ENCODE measurements at regions not wholly inside any gene's neighbourhood (a gene's known extent, or its start where the extent isn't known, plus 50 kb on each side); places are given as distances from the start of the nearest gene placed in this dataset.

- Histone ChIP-seq H3K4me1 (peaks cover 14% of the 10 kb centered on the region), H4K20me1 (ENCODE audit: low read depth) (no peaks in the 10 kb centered on the region), H3K27ac (no peak overlapping the region), H3K36me3 (no peaks in the 10 kb centered on the region), H3K79me2 (ENCODE audit: low read depth) (no peaks in the 10 kb centered on the region), H3K9ac (no peak overlapping the region), H3K4me2 (no peak overlapping the region), H3K9me3 (ENCODE audit: low read depth) (no peaks in the 10 kb centered on the region), H3F3A (ENCODE audit: low read depth) (no peaks in the 10 kb centered on the region), H3K27me3 (no peaks in the 10 kb centered on the region), H2AFZ (replicated peaks) (no peak overlapping the region), H3K4me3 (no peak overlapping the region)
- Mint-ChIP-seq H3K4me1 (peaks cover 16% of the 10 kb centered on the region), H3K27me3 (ENCODE audit: insufficient read depth, low read depth) (peaks cover 2% of the 10 kb centered on the region), H3K9me3 (no peaks in the 10 kb centered on the region), H3K27ac (no peak overlapping the region), H3K4me3 (no peak overlapping the region), H3K36me3 (no peaks in the 10 kb centered on the region)
- TF ChIP-seq EZH2phosphoT487 (IDR thresholded peaks at IDR 0.05) = no peak
- no peak for TF ChIP-seq EZH2 (IDR thresholded peaks at IDR 0.05)
- TF ChIP-seq, protein P1, sequence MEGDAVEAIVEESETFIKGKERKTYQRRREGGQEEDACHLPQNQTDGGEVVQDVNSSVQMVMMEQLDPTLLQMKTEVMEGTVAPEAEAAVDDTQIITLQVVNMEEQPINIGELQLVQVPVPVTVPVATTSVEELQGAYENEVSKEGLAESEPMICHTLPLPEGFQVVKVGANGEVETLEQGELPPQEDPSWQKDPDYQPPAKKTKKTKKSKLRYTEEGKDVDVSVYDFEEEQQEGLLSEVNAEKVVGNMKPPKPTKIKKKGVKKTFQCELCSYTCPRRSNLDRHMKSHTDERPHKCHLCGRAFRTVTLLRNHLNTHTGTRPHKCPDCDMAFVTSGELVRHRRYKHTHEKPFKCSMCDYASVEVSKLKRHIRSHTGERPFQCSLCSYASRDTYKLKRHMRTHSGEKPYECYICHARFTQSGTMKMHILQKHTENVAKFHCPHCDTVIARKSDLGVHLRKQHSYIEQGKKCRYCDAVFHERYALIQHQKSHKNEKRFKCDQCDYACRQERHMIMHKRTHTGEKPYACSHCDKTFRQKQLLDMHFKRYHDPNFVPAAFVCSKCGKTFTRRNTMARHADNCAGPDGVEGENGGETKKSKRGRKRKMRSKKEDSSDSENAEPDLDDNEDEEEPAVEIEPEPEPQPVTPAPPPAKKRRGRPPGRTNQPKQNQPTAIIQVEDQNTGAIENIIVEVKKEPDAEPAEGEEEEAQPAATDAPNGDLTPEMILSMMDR (IDR thresholded peaks at IDR 0.05) = no peak
- no peak for DNase-seq (ENCODE audit: low spot score)
Observed at GRCh38 chr12:4829793-4830162, 79.9 kb upstream of the KCNA1 start.

DNA sequence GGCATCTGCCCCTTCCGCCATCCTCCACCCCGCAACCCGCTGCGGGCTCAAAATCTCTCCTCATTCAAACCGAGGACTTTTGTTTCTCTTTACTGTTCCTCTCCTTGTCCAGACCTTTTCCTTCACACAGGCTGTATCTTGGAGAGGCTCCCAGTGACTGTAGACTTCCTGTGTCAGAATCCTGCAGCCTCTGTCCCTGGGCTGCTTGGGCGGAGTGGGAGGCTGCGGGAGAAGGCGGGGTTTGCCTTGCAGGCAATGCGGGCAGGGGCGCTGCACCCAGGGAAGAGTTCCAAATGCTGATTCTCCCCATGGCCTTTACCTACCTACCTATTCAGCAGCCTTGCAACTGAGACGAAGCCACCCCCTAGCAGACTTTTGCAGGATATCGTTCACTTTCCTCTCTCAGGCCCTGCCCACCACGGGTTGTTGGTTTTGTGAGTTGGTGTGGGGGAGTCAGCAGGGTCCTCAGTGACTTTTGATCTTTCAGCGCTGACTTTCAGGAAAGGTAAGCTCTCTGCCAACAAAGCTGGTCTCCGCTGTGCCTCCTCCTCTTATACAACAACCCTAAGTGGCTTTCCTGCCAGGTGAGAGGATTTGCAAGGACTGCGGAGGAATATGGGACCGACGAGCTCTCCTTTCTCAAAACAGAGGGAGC is 79.0 kb upstream of the KCNA1 start:
- no peaks in the 10 kb centered on the region for H3K27me3 ChIP-seq
- H3F3A ChIP-seq (ENCODE audit: low read depth) = no peaks in the 10 kb centered on the region
- H2AFZ ChIP-seq (replicated peaks) = no peak overlapping the region
- no peak overlapping the region for H3K4me3 ChIP-seq
- H3K9me3 ChIP-seq (ENCODE audit: low read depth) = no peaks in the 10 kb centered on the region
- no peak overlapping the region for H3K27ac ChIP-seq
- TF ChIP-seq EZH2phosphoT487 (IDR thresholded peaks at IDR 0.05) = no peak
- TF ChIP-seq, protein P1 (IDR thresholded peaks at IDR 0.05) = no peak
- no peak for TF ChIP-seq EZH2 (IDR thresholded peaks at IDR 0.05)
- Mint-ChIP-seq H3K27ac (no peak overlapping the region), H3K4me1 (peaks cover 16% of the 10 kb centered on the region), H3K9me3 (no peaks in the 10 kb centered on the region), H3K4me3 (no peak overlapping the region), H3K36me3 (no peaks in the 10 kb centered on the region), H3K27me3 (ENCODE audit: insufficient read depth, low read depth) (peaks cover 2% of the 10 kb centered on the region)
- peaks cover 14% of the 10 kb centered on the region for H3K4me1 ChIP-seq
- no peaks in the 10 kb centered on the region for H3K79me2 ChIP-seq (ENCODE audit: low read depth)
- no peaks in the 10 kb centered on the region for H4K20me1 ChIP-seq (ENCODE audit: low read depth)
- H3K9ac ChIP-seq = no peak overlapping the region
- DNase-seq (ENCODE audit: low spot score) = no peak
- H3K36me3 ChIP-seq = no peaks in the 10 kb centered on the region
- no peak overlapping the region for H3K4me2 ChIP-seq

DNA sequence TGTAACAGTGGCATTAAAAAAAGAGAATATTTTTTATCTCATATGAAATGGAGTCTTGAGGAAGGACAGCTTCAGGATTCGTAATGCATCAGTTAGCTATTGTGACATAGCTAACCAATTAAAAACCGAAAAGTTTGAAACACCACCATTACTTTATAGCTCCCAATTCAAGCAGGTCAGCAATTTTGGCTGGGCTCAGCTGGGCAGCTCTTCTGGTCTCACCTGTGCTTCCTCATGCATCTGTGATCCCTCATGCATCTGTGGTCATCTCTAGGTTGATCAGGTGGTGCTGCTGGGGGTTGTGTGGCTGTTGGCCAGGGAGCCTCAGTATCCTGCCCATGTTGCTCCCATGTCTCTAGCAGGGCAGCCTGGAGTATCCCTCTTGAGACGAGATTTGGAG is 76.7 kb upstream of the KCNA1 start:
- H3K4me1 Mint-ChIP-seq = peaks cover 16% of the 10 kb centered on the region
- H3K27me3 Mint-ChIP-seq (ENCODE audit: insufficient read depth, low read depth) = peaks cover 4% of the 10 kb centered on the region
- H3K9me3 Mint-ChIP-seq = no peaks in the 10 kb centered on the region

More for the DNA sequence above, 76.7 kb upstream of the KCNA1 start:
- H3K36me3 ChIP-seq = no peaks in the 10 kb centered on the region
- H3K27ac ChIP-seq = no peak overlapping the region
- H3K79me2 ChIP-seq (ENCODE audit: low read depth) = no peaks in the 10 kb centered on the region
- no peak overlapping the region for H3K4me2 ChIP-seq
- H4K20me1 ChIP-seq (ENCODE audit: low read depth) = no peaks in the 10 kb centered on the region
- H3K9ac ChIP-seq = no peak overlapping the region
- Mint-ChIP-seq H3K27ac (no peak overlapping the region), H3K36me3 (no peaks in the 10 kb centered on the region), H3K4me3 (no peak overlapping the region)
- no peak overlapping the region for H3K4me3 ChIP-seq
- H3K4me1 ChIP-seq = peaks cover 7% of the 10 kb centered on the region
- no peak for DNase-seq (ENCODE audit: low spot score)
- H3K9me3 ChIP-seq (ENCODE audit: low read depth) = no peaks in the 10 kb centered on the region
- TF ChIP-seq, protein P1 (IDR thresholded peaks at IDR 0.05) = no peak
- no peak for TF ChIP-seq EZH2phosphoT487 (IDR thresholded peaks at IDR 0.05)
- no peak for TF ChIP-seq EZH2 (IDR thresholded peaks at IDR 0.05)
- no peak overlapping the region for H2AFZ ChIP-seq (replicated peaks)
- H3K27me3 ChIP-seq = no peaks in the 10 kb centered on the region
- H3F3A ChIP-seq (ENCODE audit: low read depth) = no peaks in the 10 kb centered on the region
